NCI-H1105 treated with DMSO at 0.1 percent for 48 hours (cell line): ENCODE measurements at regions not wholly inside any gene's neighbourhood (a gene's known extent, or its start where the extent isn't known, plus 50 kb on each side); places are given as distances from the start of the nearest gene placed in this dataset.

Experiments used
- DNase-seq: peaks from one replicate; lab custom pipeline; 2025; lab: John Stamatoyannopoulos, UW

DNA sequence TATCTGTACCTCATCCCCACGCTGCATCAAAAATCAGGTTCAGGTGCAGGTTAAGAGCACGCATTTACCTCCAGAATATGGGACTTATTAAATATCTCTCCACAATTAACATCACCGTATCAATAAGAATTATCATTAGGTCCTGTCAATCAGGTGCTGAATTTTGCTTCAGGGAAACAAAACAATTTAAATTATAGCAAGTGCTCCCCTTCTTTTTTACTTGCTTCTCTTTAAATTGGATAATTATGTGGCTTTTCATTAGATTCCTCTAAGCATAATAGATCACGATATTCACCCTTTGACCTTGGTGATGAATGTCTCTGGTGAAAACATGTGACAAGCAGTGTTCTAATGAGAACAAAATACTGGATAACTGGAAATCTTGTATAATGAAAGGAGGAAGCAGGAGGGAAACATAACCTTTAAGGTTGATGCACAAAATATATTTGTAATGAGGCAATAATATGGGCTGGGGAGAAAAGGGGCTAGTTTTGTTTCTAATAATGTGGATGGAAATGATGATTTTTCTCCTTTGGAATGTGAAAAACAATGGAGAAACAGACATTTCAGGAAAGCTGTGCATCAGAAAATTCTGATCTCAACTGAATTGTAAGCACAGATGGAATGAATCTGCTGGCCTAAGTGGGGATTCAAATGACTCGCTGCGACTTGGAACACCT is 166.9 kb downstream of the SNX10 start:
- DNase-seq, result no peak

DNA sequence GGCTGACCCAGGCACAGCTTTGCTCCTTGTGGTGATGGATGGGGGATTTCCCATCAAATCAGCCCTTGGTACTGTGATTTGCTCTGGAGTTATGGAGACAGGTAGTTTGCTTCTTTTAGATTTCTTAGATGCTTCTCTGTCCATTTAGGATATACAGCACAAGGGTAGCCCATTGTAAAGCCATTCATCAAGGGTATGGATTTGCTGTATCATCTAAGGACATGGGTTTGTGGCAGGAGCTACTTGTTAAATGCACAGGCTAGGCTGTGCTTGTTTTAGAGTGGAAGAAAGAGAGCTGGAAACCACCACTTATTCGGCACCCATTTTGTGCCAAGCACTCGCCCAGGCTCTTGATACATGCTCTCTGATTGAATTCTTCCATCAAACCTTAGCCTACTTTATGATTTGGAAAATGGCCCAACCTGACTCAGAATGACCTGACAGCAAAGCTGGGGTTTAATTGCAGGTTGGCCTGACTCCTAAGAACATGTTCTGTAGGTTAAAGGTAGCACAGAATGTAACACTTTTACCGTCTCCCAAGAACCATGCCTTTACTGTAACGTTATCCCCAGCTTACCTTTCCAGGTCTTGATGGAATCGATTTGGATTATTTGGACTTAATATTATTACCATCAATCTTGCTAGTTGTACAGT is 168.0 kb downstream of the SNX10 start:
- no peak for DNase-seq

DNA sequence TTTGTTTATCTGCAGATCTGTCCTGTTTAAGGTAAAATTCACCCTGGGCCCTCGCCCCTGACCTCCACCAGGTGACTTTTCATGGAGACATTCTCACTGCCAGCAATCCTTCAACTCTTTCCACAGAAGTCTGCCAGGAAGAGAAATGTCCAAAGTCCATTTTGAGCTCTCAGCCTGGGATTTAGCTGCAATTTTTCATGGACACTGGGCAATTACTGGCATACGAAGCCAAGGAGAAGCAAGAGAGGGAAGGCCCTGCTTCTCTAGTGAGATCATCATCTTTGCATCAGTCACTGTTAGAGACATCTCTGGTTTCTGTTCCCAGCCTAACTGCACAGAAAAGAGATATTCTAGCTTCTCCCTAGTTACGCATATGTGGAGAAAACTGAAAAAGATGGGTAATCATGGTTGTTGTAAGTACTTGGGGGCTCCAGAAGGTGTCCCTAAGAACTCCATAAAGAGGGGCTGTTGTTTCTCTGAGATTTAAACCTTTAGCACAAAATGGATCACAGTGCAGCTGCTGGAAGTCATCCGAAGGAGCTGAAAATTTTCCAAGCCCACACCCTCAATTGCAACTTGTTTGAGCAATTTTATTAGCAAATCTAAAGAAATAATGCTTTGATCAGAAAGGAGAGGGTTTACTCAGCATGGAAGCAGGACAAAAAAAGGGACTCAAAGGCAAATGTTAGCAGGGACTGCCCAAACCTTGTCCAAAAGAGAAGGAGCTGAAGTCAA is 168.9 kb downstream of the SNX10 start:
- DNase-seq, result no peak

- no peak for DNase-seq
Observed at GRCh38 chr7:26461518-26461917, 169.9 kb downstream of the SNX10 start.

DNA sequence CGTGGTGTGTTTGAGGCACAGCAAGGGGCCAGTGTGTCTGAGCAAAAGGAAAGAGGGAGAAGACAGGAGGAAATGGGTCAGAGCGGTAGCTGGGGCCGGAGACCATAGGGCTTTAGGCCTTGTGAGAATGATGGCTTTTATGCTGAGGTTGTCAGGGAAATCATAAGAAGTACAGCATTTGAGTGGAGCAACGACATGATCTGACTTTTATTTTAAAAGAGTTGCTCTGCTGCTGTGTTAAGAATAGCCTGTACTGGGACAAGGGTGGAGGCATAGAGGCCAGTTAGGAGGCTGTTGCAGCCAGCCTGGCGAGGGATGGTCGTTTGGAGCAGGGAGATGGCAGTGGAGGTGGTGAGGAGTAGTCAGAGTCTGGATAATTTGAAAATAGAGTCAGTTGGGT is 174.3 kb downstream of the SNX10 start:
- DNase-seq, result no peak

GRCh38 chr7:26467104-26467503 is 175.4 kb downstream of the SNX10 start:
- DNase-seq, result no peak

DNA sequence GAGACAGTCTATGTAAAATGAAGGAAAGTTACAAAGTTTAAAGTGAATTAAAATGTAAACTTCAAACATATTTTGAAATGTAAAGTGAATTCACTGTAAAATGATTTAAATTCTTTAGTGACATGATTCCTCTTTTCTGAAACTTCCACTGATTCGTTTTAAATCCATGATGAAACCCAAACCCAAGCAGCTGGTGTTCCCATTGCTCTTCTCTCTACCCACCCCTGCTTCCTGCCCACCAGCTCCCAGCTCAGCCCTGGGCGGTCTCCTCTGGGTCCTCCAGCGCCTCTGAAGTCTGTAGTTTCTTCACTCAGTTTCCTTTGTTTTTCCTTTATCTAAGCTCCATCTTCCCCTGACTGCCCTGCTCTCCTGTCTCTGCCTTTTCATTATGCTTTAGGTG is 175.9 kb downstream of the SNX10 start:
- DNase-seq, result no peak

- DNase-seq, result no peak
Observed at GRCh38 chr7:26468625-26469024, 177.0 kb downstream of the SNX10 start.

DNA sequence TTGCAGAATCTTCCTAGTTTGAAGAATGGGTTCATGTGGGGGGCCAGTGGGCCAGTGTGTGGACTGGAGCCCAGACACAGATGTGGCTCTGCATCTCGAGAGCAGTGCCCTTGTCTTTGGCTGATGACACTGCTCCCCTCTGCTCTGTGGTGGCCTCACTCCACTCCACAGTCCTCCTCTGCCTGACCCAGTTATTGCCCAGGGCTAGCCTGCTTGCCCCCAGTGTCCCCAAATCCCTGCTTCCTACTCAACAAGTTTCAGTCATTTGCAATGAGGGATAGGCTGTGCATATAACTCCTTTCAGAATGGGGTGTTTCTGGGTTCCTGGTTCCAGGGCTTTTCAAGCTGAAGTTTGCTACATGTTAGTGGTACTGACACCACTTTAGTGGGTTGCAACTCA is 177.5 kb downstream of the SNX10 start:
- DNase-seq, result no peak

DNA sequence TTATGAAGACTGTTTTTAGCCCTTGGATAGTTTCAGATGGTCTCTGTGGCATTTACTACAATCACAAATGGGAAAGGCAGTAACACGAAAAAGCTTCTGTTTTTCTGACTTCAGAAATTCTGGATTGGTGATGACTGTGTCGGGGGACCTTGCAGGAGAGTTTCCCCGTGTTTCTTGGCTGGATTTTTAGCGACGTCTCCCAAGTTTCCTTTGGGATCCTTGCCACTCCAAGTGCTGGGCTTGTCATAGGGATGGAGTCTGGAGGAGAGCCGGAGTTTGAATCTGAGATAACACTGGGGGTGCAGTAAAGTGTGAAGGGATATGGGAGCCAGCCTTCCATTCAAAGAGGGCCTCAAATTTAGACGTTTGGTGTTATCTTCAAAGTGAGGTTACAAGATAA is 179.0 kb downstream of the SNX10 start:
- no peak for DNase-seq

GRCh38 chr7:26471306-26472075 is 179.8 kb downstream of the SNX10 start:
- DNase-seq, result no peak

DNA sequence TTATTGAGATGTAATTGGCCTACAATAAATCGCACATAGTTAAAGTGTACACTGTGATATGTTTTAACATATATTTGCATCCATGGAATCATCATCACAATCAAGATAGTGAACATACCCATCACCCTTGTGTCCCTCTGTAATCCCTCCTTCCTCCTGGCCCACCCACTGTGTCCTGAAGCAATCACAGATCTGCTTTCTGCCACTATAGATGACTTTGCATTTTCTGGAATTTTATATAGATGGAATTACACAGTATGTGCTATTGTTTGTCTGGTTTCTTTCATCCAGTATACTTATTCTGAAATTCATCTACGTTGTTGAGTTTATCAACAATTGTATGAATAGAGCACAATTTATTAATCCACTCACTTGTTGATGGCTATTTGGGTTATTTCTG is 181.3 kb downstream of the SNX10 start:
- DNase-seq, result no peak

DNA sequence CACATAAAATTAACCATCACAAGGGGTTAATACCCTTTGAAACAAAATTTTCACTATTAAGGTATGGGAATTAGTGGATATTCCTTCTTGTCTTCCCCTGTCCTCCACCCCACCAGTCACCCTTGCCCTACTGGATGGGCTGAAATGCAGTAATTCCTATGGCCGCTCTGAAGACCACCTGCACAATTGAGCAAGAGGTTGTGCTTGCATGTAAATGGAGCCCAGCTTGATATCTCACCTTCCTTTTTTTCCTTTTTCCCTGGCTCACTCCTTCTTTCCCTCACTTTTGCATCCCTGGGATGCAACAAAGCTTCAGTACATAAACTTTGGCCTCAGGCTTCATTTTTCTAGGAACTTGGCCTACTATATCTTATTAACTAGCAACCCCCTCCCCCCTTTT is 184.6 kb downstream of the SNX10 start:
- DNase-seq, result no peak

- no peak for DNase-seq
Observed at GRCh38 chr7:26477381-26477990, 185.8 kb downstream of the SNX10 start.

- no peak for DNase-seq
Observed at GRCh38 chr7:26478550-26478949, 186.9 kb downstream of the SNX10 start.

GRCh38 chr7:26479581-26479980 is 187.9 kb downstream of the SNX10 start:
- DNase-seq, result no peak

GRCh38 chr7:26480156-26480555 is 188.5 kb downstream of the SNX10 start:
- DNase-seq, result no peak

DNA sequence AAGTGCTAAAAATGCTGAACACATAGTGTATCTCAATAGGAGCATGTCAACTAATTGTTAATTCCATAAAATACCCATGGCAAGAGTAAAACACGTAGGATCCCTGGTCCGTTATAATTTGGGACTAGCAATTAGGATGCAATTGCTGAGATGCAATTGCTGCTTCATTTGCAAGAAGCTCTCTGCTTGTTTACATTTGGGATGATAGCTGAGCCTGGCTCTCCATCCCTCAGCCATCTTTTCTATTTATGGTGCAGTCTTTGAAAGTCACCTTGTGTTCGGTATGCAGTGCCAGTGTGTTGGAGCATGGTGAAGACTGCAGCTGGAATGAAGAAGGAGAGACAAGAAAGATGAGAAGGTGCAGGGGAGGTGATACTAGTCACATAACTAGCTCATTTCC is 191.3 kb downstream of the SNX10 start:
- no peak for DNase-seq

GRCh38 chr7:26483843-26484242 is 192.2 kb downstream of the SNX10 start:
- no peak for DNase-seq

GRCh38 chr7:26485367-26485934 is 193.8 kb downstream of the SNX10 start:
- no peak for DNase-seq

DNA sequence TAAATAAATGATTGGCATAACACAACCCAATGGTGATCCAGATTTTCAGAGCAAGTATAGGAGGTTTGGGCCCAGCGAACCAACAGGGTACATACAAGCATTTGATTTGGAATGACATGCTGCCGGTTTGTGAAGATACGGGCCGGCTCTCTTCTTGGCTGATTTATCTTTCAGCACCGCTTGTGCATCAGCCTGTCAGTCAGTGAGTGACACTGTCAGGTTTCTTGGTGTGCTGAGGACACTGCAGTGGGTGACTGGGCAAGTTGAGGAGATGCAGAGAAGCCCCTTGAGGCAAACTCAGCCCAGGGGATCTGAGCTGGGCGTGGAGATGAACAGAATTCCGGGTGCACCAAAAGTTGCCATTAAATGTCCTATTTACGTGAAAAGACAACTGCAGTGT is 194.5 kb downstream of the SNX10 start:
- DNase-seq, result no peak
